ENCODE measurements at regions not wholly inside any gene's neighbourhood (a gene's known extent, or its start where the extent isn't known, plus 50 kb on each side); places are given as distances from the start of the nearest gene placed in this dataset.

DNA sequence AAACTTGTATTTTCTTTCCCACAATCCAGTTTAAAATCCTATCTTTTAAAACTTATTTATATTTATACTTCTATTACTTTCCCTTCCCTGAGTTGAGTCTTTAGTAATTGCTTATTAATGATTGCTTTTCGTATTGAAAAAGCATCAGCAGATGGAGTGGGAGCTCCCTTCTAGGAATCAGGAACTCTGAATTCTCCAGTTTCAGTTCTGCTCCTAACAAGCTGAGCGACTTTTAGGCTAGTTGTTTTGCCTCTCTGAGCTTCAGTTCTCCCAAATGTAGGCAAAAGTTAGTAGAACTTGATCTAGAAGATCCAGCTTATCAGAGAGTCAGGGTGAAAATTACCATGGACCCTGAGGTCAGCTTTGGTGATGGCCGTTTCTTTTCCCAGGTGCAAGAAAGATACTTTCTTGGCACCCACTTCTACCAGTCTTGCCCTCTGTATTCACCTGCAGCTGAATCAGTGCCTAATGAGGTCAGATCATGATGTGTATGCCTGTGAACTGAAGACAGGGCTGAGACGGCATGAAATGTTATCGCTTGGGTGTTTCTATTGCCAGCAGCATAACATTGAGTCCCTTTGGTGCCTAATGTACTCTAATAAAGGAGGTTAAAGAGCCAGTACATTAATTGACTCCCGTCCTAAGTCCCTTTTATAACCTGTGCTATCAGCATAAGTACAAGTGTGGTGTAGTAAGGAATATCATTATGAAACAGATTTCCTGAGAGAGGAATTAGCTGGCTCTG lies 194.5 kb upstream of the TBC1D5 start:
- Histone ChIP-seq H3K4me1 (no peaks in the 10 kb centered on the region), H3K27ac (no peak overlapping the region), H3K9me3 (no peaks in the 10 kb centered on the region), H3K4me3 (no peak overlapping the region), H3K36me3 (no peaks in the 10 kb centered on the region), H3K27me3 (replicated peaks in 1 of 7) (peaks cover 0 to 6% (median 0%) of the 10 kb centered on the region in 7 donors)
- intact Hi-C loops (cut with DNase I; ENCODE audit: low total_unique reads), result no loop called here
- 75 to 84% (median 80%) methylated on average over 6 of the region's 6 CpGs for WGBS, 5 donors
- no peak for DNase-seq
- TF ChIP-seq POLR2AphosphoS5 (IDR thresholded peaks at IDR 0.05) (no peak), POLR2A (IDR thresholded peaks at IDR 0.05) (no peak)
- TF ChIP-seq, protein P1, sequence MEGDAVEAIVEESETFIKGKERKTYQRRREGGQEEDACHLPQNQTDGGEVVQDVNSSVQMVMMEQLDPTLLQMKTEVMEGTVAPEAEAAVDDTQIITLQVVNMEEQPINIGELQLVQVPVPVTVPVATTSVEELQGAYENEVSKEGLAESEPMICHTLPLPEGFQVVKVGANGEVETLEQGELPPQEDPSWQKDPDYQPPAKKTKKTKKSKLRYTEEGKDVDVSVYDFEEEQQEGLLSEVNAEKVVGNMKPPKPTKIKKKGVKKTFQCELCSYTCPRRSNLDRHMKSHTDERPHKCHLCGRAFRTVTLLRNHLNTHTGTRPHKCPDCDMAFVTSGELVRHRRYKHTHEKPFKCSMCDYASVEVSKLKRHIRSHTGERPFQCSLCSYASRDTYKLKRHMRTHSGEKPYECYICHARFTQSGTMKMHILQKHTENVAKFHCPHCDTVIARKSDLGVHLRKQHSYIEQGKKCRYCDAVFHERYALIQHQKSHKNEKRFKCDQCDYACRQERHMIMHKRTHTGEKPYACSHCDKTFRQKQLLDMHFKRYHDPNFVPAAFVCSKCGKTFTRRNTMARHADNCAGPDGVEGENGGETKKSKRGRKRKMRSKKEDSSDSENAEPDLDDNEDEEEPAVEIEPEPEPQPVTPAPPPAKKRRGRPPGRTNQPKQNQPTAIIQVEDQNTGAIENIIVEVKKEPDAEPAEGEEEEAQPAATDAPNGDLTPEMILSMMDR (IDR thresholded peaks at IDR 0.05 in 8 of 11, conservative IDR thresholded peaks at IDR 0.05 in 3 of 11), result no peak

GRCh38 chr3:17935222-17935621 lies 192.8 kb upstream of the TBC1D5 start:
- no peak for DNase-seq
- intact Hi-C loops (cut with DNase I; ENCODE audit: low total_unique reads), result no loop called here
- no peak overlapping the region for H3K4me3 ChIP-seq
- H3K9me3 ChIP-seq, result no peaks in the 10 kb centered on the region
- WGBS, 5 donors, result 44 to 64% (median 59%) methylated on average over 4 of the region's 4 CpGs
- H3K4me1 ChIP-seq, result no peaks in the 10 kb centered on the region
- H3K36me3 ChIP-seq, result no peaks in the 10 kb centered on the region
- TF ChIP-seq POLR2AphosphoS5 (IDR thresholded peaks at IDR 0.05), result no peak
- TF ChIP-seq POLR2A (IDR thresholded peaks at IDR 0.05), result no peak
- TF ChIP-seq, protein P1 (IDR thresholded peaks at IDR 0.05 in 8 of 11, conservative IDR thresholded peaks at IDR 0.05 in 3 of 11), result no peak
- H3K27me3 ChIP-seq (replicated peaks in 1 of 7), result peaks cover 0 to 6% (median 0%) of the 10 kb centered on the region in 7 donors
- H3K27ac ChIP-seq, result no peak overlapping the region

GRCh38 chr3:17932136-17932771 lies 189.8 kb upstream of the TBC1D5 start:
- intact Hi-C loops (cut with DNase I; ENCODE audit: low total_unique reads), result no loop called here
- H3K27me3 ChIP-seq (replicated peaks in 1 of 7), result peaks cover 0 to 6% (median 0%) of the 10 kb centered on the region in 7 donors
- no peaks in the 10 kb centered on the region for H3K4me1 ChIP-seq
- no peak overlapping the region for H3K27ac ChIP-seq
- TF ChIP-seq POLR2AphosphoS5 (IDR thresholded peaks at IDR 0.05), result no peak
- TF ChIP-seq POLR2A (IDR thresholded peaks at IDR 0.05), result no peak
- TF ChIP-seq, protein P1 (IDR thresholded peaks at IDR 0.05 in 8 of 11, conservative IDR thresholded peaks at IDR 0.05 in 3 of 11), result no peak
- no peak overlapping the region for H3K4me3 ChIP-seq
- no peaks in the 10 kb centered on the region for H3K9me3 ChIP-seq
- WGBS, 5 donors, result 50 to 63% (median 52%) methylated on average over 2 of the region's 2 CpGs
- H3K36me3 ChIP-seq, result no peaks in the 10 kb centered on the region
- DNase-seq, result no peak

GRCh38 chr3:17931131-17931530 lies 188.7 kb upstream of the TBC1D5 start:
- Histone ChIP-seq H3K27me3 (replicated peaks in 1 of 7) (peaks cover 0 to 6% (median 0%) of the 10 kb centered on the region in 7 donors), H3K36me3 (no peaks in the 10 kb centered on the region), H3K4me1 (no peaks in the 10 kb centered on the region), H3K27ac (no peak overlapping the region), H3K9me3 (no peaks in the 10 kb centered on the region), H3K4me3 (no peak overlapping the region)
- TF ChIP-seq POLR2A (IDR thresholded peaks at IDR 0.05) (no peak), POLR2AphosphoS5 (IDR thresholded peaks at IDR 0.05) (no peak)
- TF ChIP-seq, protein P1 (IDR thresholded peaks at IDR 0.05 in 8 of 11, conservative IDR thresholded peaks at IDR 0.05 in 3 of 11), result no peak
- DNase-seq, result no peak
- WGBS, 5 donors, result 86 to 92% (median 89%) methylated on average over 1 of the region's 1 CpG
- intact Hi-C loops (cut with DNase I; ENCODE audit: low total_unique reads), result no loop called here
